ENCODE measurements at regions not wholly inside any gene's neighbourhood (a gene's known extent, or its start where the extent isn't known, plus 50 kb on each side); places are given as distances from the start of the nearest gene placed in this dataset.

DNA sequence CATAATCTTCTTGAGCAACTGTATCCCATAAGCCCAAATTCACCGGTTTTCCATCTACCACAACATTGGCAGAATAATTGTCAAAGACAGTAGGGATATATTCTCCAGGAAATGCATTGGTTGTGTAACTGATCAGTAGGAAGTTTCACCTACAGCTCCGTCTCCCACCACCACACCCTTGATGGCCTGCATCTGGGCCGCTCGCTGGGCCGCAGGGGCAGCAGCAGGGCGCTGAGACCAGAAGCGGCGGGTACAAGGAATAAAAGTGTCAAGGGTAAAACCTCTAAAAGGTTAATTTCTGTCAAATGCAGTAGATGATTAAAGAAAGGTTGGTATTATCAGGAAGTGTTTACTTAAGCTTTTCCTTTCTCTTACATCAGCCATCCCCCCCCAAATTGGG is 167.6 kb upstream of the DKK2 start:
- Histone ChIP-seq H3K36me3 (ENCODE audit: control insufficient read depth in 2 of 2, insufficient read depth in 2 of 2, low read length in 1 of 2) (no peaks in the 10 kb centered on the region), H3K4me1 (ENCODE audit: control insufficient read depth in 2 of 2, insufficient read depth in 2 of 2, low read length in 2 of 2) (no peaks in the 10 kb centered on the region), H3K27me3 (ENCODE audit: control insufficient read depth in 2 of 2, insufficient read depth in 1 of 2, low read length in 1 of 2) (no peaks in the 10 kb centered on the region), H3K4me3 (ENCODE audit: low read length in 2 of 2) (no peak overlapping the region), H3K9me3 (ENCODE audit: control insufficient read depth in 2 of 2, insufficient read depth in 1 of 2, low read length in 1 of 2) (no peaks in the 10 kb centered on the region), H3K27ac (ENCODE audit: low read depth in 1 of 2, low read length in 1 of 2) (no peak overlapping the region)
- 97% methylated on average over 8 of the region's 8 CpGs for whole genome bisulfite sequencing
- no peak for DNase-seq (ENCODE audit: low read depth in 6 of 9, low spot score in 9 of 9)

DNA sequence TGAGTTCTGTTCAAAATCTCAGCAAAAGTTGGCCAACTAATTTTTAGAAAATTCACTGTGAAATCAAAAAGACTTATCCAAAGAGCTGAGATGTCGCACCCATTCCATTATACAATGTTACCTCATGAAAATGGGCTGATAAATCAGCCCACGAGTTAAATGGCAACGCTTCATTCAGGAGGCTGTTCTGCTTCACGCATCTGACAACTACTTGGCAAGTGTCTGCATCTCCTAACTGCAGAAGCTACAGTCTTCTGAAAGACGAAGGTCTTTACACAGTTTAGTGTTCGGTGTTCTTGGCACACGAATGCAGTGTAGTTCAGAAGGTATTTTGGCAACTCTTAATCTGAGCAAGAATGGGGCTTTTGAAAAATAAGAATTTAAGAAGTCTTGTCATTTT is 166.6 kb upstream of the DKK2 start:
- Histone ChIP-seq H3K36me3 (ENCODE audit: control insufficient read depth in 2 of 2, insufficient read depth in 2 of 2, low read length in 1 of 2) (no peaks in the 10 kb centered on the region), H3K4me1 (ENCODE audit: control insufficient read depth in 2 of 2, insufficient read depth in 2 of 2, low read length in 2 of 2) (no peaks in the 10 kb centered on the region), H3K27ac (ENCODE audit: low read depth in 1 of 2, low read length in 1 of 2) (no peak overlapping the region), H3K4me3 (ENCODE audit: low read length in 2 of 2) (no peak overlapping the region), H3K27me3 (ENCODE audit: control insufficient read depth in 2 of 2, insufficient read depth in 1 of 2, low read length in 1 of 2) (no peaks in the 10 kb centered on the region), H3K9me3 (ENCODE audit: control insufficient read depth in 2 of 2, insufficient read depth in 1 of 2, low read length in 1 of 2) (no peaks in the 10 kb centered on the region)
- 86% methylated on average over 7 of the region's 7 CpGs for WGBS
- DNase-seq (ENCODE audit: low read depth in 6 of 9, low spot score in 9 of 9), result no peak

DNA sequence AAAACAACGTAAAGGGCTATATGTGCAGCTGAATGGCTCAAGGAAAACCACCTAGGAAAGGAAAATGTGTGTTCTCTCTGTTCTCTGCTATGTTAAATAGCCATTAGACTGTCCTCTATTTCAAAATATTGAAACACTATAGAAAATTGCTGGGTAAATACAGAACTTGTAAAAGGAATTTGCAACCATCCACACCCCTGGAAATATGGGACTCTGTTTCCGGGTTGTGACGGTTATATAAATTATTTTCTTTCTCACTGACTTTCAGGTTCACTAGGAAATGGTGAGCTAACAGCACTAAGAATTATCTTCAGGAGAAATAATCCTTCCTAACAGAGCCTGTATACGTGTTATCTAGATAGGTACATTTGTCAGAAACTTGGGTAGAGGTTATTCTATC is 161.0 kb upstream of the DKK2 start:
- DNase-seq (ENCODE audit: low read depth in 6 of 9, low spot score in 9 of 9), result no peak
- Histone ChIP-seq H3K27me3 (ENCODE audit: control insufficient read depth in 2 of 2, insufficient read depth in 1 of 2, low read length in 1 of 2) (no peaks in the 10 kb centered on the region), H3K4me3 (ENCODE audit: low read length in 2 of 2) (no peak overlapping the region), H3K4me1 (ENCODE audit: control insufficient read depth in 2 of 2, insufficient read depth in 2 of 2, low read length in 2 of 2) (no peaks in the 10 kb centered on the region), H3K36me3 (ENCODE audit: control insufficient read depth in 2 of 2, insufficient read depth in 2 of 2, low read length in 1 of 2) (no peaks in the 10 kb centered on the region), H3K27ac (ENCODE audit: low read depth in 1 of 2, low read length in 1 of 2) (no peak overlapping the region), H3K9me3 (ENCODE audit: control insufficient read depth in 2 of 2, insufficient read depth in 1 of 2, low read length in 1 of 2) (no peaks in the 10 kb centered on the region)
- 94% methylated on average over 4 of the region's 4 CpGs for WGBS

DNA sequence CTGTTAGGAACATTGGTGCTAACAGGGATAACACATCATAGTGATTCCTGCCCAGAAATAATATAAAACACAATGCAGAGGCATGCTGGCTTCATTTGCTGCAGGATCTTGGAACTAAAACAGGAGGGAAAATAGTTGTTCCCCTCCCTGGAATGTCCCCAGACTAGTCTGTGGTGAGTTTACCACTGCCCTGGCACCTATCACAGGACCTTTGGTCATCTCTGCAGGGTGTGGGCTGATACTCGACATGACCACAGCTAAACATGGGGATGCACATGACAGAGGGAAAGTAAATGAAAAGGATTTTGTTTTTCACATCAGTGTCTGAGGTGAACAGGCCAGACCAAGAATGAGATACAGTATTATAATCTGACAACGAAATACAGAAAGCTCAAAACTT is 160.2 kb upstream of the DKK2 start:
- WGBS, result 90% methylated on average over 2 of the region's 2 CpGs
- no peak overlapping the region for H3K27ac ChIP-seq (ENCODE audit: low read depth in 1 of 2, low read length in 1 of 2)
- no peaks in the 10 kb centered on the region for H3K27me3 ChIP-seq (ENCODE audit: control insufficient read depth in 2 of 2, insufficient read depth in 1 of 2, low read length in 1 of 2)
- DNase-seq (ENCODE audit: low read depth in 6 of 9, low spot score in 9 of 9), result no peak
- no peak overlapping the region for H3K4me3 ChIP-seq (ENCODE audit: low read length in 2 of 2)
- no peaks in the 10 kb centered on the region for H3K9me3 ChIP-seq (ENCODE audit: control insufficient read depth in 2 of 2, insufficient read depth in 1 of 2, low read length in 1 of 2)
- no peaks in the 10 kb centered on the region for H3K36me3 ChIP-seq (ENCODE audit: control insufficient read depth in 2 of 2, insufficient read depth in 2 of 2, low read length in 1 of 2)
- no peaks in the 10 kb centered on the region for H3K4me1 ChIP-seq (ENCODE audit: control insufficient read depth in 2 of 2, insufficient read depth in 2 of 2, low read length in 2 of 2)

DNA sequence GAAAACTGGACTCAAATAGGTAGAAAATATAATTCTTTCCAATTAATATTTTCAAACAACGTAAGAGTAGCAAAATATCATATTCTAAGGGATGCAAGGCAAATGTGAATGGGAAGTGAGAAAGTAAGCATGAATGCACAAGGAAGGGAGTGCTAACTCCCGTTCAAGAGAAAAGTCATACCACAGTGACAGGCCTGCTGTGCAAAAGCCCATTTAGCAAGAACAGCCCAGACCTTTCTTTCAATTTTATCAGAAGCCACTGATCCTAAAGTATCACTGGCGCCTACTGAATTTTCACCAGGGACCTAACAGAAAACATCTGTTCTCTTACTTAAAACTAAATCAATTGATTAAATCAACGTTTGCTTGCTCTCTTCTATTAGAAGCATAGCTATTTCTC is 157.9 kb upstream of the DKK2 start:
- H3K4me3 ChIP-seq (ENCODE audit: low read length in 2 of 2), result no peak overlapping the region
- no peak overlapping the region for H3K27ac ChIP-seq (ENCODE audit: low read depth in 1 of 2, low read length in 1 of 2)
- DNase-seq (ENCODE audit: low read depth in 6 of 9, low spot score in 9 of 9), result no peak
- H3K4me1 ChIP-seq (ENCODE audit: control insufficient read depth in 2 of 2, insufficient read depth in 2 of 2, low read length in 2 of 2), result no peaks in the 10 kb centered on the region
- H3K9me3 ChIP-seq (ENCODE audit: control insufficient read depth in 2 of 2, insufficient read depth in 1 of 2, low read length in 1 of 2), result no peaks in the 10 kb centered on the region
- no peaks in the 10 kb centered on the region for H3K36me3 ChIP-seq (ENCODE audit: control insufficient read depth in 2 of 2, insufficient read depth in 2 of 2, low read length in 1 of 2)
- WGBS, result 94% methylated on average over 4 of the region's 4 CpGs
- H3K27me3 ChIP-seq (ENCODE audit: control insufficient read depth in 2 of 2, insufficient read depth in 1 of 2, low read length in 1 of 2), result no peaks in the 10 kb centered on the region

DNA sequence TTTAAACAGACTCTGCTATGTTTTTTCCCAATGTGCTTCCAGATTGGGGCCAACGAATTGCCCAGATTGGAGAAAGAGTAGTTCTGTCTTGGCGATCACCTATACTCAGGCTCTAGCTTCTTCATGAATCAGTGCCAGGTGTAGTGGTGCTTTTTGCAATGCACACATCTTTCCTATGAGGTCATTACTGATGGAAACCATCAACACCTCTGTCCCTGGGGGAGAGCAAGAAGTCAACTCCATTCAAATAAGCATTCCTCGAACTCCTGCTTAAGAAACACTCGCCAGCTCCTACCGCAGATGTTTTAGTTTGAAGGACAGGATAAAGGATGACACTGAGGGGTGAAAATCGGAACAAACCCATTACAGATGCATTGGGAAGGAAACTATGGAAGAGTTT is 156.5 kb upstream of the DKK2 start:
- no peaks in the 10 kb centered on the region for H3K27me3 ChIP-seq (ENCODE audit: control insufficient read depth in 2 of 2, insufficient read depth in 1 of 2, low read length in 1 of 2)
- 95% methylated on average over 6 of the region's 6 CpGs for WGBS
- no peaks in the 10 kb centered on the region for H3K4me1 ChIP-seq (ENCODE audit: control insufficient read depth in 2 of 2, insufficient read depth in 2 of 2, low read length in 2 of 2)
- DNase-seq (ENCODE audit: low read depth in 6 of 9, low spot score in 9 of 9), result no peak
- H3K9me3 ChIP-seq (ENCODE audit: control insufficient read depth in 2 of 2, insufficient read depth in 1 of 2, low read length in 1 of 2), result no peaks in the 10 kb centered on the region
- H3K4me3 ChIP-seq (ENCODE audit: low read length in 2 of 2), result no peak overlapping the region
- H3K36me3 ChIP-seq (ENCODE audit: control insufficient read depth in 2 of 2, insufficient read depth in 2 of 2, low read length in 1 of 2), result no peaks in the 10 kb centered on the region
- H3K27ac ChIP-seq (ENCODE audit: low read depth in 1 of 2, low read length in 1 of 2), result no peak overlapping the region

DNA sequence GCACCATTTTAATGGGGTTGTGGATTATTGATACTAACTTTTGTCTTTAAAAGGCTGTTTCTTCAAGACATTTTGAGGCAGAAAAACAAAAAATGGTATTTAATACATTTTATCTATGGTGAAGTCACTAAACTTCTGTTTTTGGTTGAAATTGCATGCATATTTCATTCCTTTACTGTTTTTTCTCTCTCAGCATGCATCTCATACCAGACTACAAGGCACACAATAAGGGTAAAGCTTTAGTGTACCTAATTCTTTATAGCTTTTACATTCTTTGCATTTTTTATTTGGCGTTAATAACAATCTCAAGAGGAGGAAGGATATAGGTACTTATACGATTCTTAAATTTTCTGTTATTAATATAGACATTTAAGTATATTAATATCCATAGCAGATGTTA is 151.0 kb upstream of the DKK2 start:
- Histone ChIP-seq H3K27ac (ENCODE audit: low read depth in 1 of 2, low read length in 1 of 2) (no peak overlapping the region), H3K27me3 (ENCODE audit: control insufficient read depth in 2 of 2, insufficient read depth in 1 of 2, low read length in 1 of 2) (no peaks in the 10 kb centered on the region), H3K36me3 (ENCODE audit: control insufficient read depth in 2 of 2, insufficient read depth in 2 of 2, low read length in 1 of 2) (no peaks in the 10 kb centered on the region), H3K4me1 (ENCODE audit: control insufficient read depth in 2 of 2, insufficient read depth in 2 of 2, low read length in 2 of 2) (no peaks in the 10 kb centered on the region), H3K9me3 (ENCODE audit: control insufficient read depth in 2 of 2, insufficient read depth in 1 of 2, low read length in 1 of 2) (no peaks in the 10 kb centered on the region), H3K4me3 (ENCODE audit: low read length in 2 of 2) (no peak overlapping the region)
- 97% methylated on average over 2 of the region's 2 CpGs for WGBS
- no peak for DNase-seq (ENCODE audit: low read depth in 6 of 9, low spot score in 9 of 9)

DNA sequence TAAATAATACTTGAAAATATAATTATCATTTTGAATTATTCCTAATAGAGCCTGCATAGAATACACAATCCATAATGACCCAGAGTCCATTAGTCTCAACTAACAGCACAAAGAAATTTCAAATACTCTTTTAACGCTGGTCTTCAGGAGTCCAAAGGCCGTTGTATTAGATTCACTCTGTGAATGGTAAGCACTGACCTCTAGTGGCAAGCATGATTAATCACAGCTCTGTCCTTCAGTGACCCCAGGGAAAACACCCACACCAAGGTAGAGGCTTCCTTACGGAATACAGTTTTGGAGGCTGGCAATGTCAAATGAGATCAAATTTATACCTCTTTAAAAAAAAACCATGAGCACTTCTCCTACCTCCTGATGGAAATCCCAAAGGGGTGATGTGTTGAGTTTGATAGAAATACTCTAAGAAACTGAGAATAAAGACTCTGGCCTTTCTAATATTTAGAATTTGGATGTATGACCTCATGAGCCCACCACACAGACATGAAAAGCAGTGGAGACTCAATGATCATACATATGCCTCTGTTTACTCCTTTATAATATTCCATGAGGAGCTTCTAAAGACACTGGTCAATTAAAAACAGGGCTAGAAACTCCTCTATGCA is 147.2 kb upstream of the DKK2 start:
- DNase-seq (ENCODE audit: low read depth in 6 of 9, low spot score in 9 of 9), result peak in 7 of 9 donors; percentile 1 to 51 (median 36)
- Histone ChIP-seq H3K4me1 (ENCODE audit: control insufficient read depth in 2 of 2, insufficient read depth in 2 of 2, low read length in 2 of 2) (no peaks in the 10 kb centered on the region), H3K27ac (ENCODE audit: low read depth in 1 of 2, low read length in 1 of 2) (no peak overlapping the region), H3K9me3 (ENCODE audit: control insufficient read depth in 2 of 2, insufficient read depth in 1 of 2, low read length in 1 of 2) (no peaks in the 10 kb centered on the region), H3K36me3 (ENCODE audit: control insufficient read depth in 2 of 2, insufficient read depth in 2 of 2, low read length in 1 of 2) (no peaks in the 10 kb centered on the region), H3K27me3 (ENCODE audit: control insufficient read depth in 2 of 2, insufficient read depth in 1 of 2, low read length in 1 of 2) (no peaks in the 10 kb centered on the region), H3K4me3 (ENCODE audit: low read length in 2 of 2) (no peak overlapping the region)
- WGBS, result 36% methylated on average over 3 of the region's 3 CpGs

DNA sequence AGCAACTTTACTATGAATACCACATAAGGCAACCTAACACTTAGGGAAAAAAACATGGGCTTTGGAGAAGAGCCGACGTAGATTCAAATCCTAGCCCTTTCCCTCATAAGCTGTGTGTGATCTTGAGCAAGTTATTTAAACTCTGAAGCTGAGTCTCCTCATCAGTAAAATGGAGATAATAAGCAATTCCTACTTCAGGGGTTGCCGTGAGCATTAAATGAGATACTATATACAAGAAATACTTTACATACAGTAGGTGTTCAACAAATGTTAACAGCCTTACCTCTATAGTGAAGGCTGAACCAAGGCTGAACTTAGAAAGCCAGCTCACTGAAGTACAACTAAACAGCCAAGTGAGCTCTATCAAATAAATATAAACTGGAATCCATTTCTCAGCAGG is 146.2 kb upstream of the DKK2 start:
- no peaks in the 10 kb centered on the region for H3K36me3 ChIP-seq (ENCODE audit: control insufficient read depth in 2 of 2, insufficient read depth in 2 of 2, low read length in 1 of 2)
- H3K4me3 ChIP-seq (ENCODE audit: low read length in 2 of 2), result no peak overlapping the region
- H3K27ac ChIP-seq (ENCODE audit: low read depth in 1 of 2, low read length in 1 of 2), result no peak overlapping the region
- no peaks in the 10 kb centered on the region for H3K9me3 ChIP-seq (ENCODE audit: control insufficient read depth in 2 of 2, insufficient read depth in 1 of 2, low read length in 1 of 2)
- no peaks in the 10 kb centered on the region for H3K27me3 ChIP-seq (ENCODE audit: control insufficient read depth in 2 of 2, insufficient read depth in 1 of 2, low read length in 1 of 2)
- 99% methylated on average over 3 of the region's 3 CpGs for WGBS
- H3K4me1 ChIP-seq (ENCODE audit: control insufficient read depth in 2 of 2, insufficient read depth in 2 of 2, low read length in 2 of 2), result no peaks in the 10 kb centered on the region
- DNase-seq (ENCODE audit: low read depth in 6 of 9, low spot score in 9 of 9), result no peak
